ENCODE measurements at regions not wholly inside any gene's neighbourhood (a gene's known extent, or its start where the extent isn't known, plus 50 kb on each side); places are given as distances from the start of the nearest gene placed in this dataset.

- TF ChIP-seq, protein P1, sequence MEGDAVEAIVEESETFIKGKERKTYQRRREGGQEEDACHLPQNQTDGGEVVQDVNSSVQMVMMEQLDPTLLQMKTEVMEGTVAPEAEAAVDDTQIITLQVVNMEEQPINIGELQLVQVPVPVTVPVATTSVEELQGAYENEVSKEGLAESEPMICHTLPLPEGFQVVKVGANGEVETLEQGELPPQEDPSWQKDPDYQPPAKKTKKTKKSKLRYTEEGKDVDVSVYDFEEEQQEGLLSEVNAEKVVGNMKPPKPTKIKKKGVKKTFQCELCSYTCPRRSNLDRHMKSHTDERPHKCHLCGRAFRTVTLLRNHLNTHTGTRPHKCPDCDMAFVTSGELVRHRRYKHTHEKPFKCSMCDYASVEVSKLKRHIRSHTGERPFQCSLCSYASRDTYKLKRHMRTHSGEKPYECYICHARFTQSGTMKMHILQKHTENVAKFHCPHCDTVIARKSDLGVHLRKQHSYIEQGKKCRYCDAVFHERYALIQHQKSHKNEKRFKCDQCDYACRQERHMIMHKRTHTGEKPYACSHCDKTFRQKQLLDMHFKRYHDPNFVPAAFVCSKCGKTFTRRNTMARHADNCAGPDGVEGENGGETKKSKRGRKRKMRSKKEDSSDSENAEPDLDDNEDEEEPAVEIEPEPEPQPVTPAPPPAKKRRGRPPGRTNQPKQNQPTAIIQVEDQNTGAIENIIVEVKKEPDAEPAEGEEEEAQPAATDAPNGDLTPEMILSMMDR (IDR thresholded peaks at IDR 0.05 in 8 of 11, conservative IDR thresholded peaks at IDR 0.05 in 3 of 11), result no peak
- TF ChIP-seq POLR2A (IDR thresholded peaks at IDR 0.05), result no peak
These were observed 304.2 kb downstream of the CYP26B1 start for GRCh38 chr2:71843391-71843850.

Measured in spleen (tissue), 7 donors.